ENCODE measurements at regions not wholly inside any gene's neighbourhood (a gene's known extent, or its start where the extent isn't known, plus 50 kb on each side); places are given as distances from the start of the nearest gene placed in this dataset.

- no peak for TF ChIP-seq CTCF (IDR thresholded peaks at IDR 0.05)
- Histone ChIP-seq H3K9me3 (no peaks in the 10 kb centered on the region), H3K4me3 (no peak overlapping the region), H3K4me1 (ENCODE audit: low read depth) (no peaks in the 10 kb centered on the region), H3K36me3 (ENCODE audit: low read depth) (no peaks in the 10 kb centered on the region)
- ATAC-seq (no peak), DNase-seq (no peak)
- intact Hi-C loops (cut with DNase I, micrococcal nuclease) = no loop called here
Measured at GRCh38 chr16:55088098-55088497, 157.4 kb downstream of the IRX5 start.

GRCh38 chr16:55089600-55089999, 158.9 kb downstream of the IRX5 start:
- TF ChIP-seq CTCF (IDR thresholded peaks at IDR 0.05) = no peak
- DNase-seq (no peak), ATAC-seq (no peak)
- intact Hi-C loops (cut with DNase I, micrococcal nuclease) = no loop called here
- Histone ChIP-seq H3K36me3 (ENCODE audit: low read depth) (no peaks in the 10 kb centered on the region), H3K4me3 (no peak overlapping the region), H3K4me1 (ENCODE audit: low read depth) (no peaks in the 10 kb centered on the region), H3K9me3 (no peaks in the 10 kb centered on the region)

- no peak for TF ChIP-seq CTCF (IDR thresholded peaks at IDR 0.05)
- intact Hi-C loops (cut with DNase I, micrococcal nuclease) = no loop called here
- Histone ChIP-seq H3K4me1 (ENCODE audit: low read depth) (no peaks in the 10 kb centered on the region), H3K4me3 (no peak overlapping the region), H3K9me3 (no peaks in the 10 kb centered on the region), H3K36me3 (ENCODE audit: low read depth) (no peaks in the 10 kb centered on the region)
- ATAC-seq = no peak
- no peak for DNase-seq
Measured at GRCh38 chr16:55091213-55091870, 160.7 kb downstream of the IRX5 start.

GRCh38 chr16:55091871-55092230, 161.2 kb downstream of the IRX5 start:
- intact Hi-C loops (cut with DNase I, micrococcal nuclease) = no loop called here
- no peak for TF ChIP-seq CTCF (IDR thresholded peaks at IDR 0.05)
- H3K9me3 ChIP-seq = no peaks in the 10 kb centered on the region
- DNase-seq = no peak
- no peak for ATAC-seq
- no peak overlapping the region for H3K4me3 ChIP-seq
- no peaks in the 10 kb centered on the region for H3K4me1 ChIP-seq (ENCODE audit: low read depth)
- H3K36me3 ChIP-seq (ENCODE audit: low read depth) = no peaks in the 10 kb centered on the region

- no peak for DNase-seq
- no peak for TF ChIP-seq CTCF (IDR thresholded peaks at IDR 0.05)
- no peaks in the 10 kb centered on the region for H3K4me1 ChIP-seq (ENCODE audit: low read depth)
- ATAC-seq = no peak
- intact Hi-C loops (cut with DNase I, micrococcal nuclease) = no loop called here
- H3K9me3 ChIP-seq = no peaks in the 10 kb centered on the region
- no peaks in the 10 kb centered on the region for H3K36me3 ChIP-seq (ENCODE audit: low read depth)
- no peak overlapping the region for H3K4me3 ChIP-seq
Measured at GRCh38 chr16:55100100-55100499, 169.4 kb downstream of the IRX5 start.

- Histone ChIP-seq H3K36me3 (ENCODE audit: low read depth) (no peaks in the 10 kb centered on the region), H3K4me1 (ENCODE audit: low read depth) (no peaks in the 10 kb centered on the region), H3K4me3 (no peak overlapping the region), H3K9me3 (no peaks in the 10 kb centered on the region)
- DNase-seq (no peak), ATAC-seq (no peak)
- TF ChIP-seq CTCF (IDR thresholded peaks at IDR 0.05) = no peak
- intact Hi-C loops (cut with DNase I, micrococcal nuclease) = no loop called here
Measured at GRCh38 chr16:55101026-55101425, 170.4 kb downstream of the IRX5 start.
